IMR-90 (cell line): ENCODE measurements at regions not wholly inside any gene's neighbourhood (a gene's known extent, or its start where the extent isn't known, plus 50 kb on each side); places are given as distances from the start of the nearest gene placed in this dataset.

Experiments
- ATAC-seq: fragments of 200-7000 bp; cut with Tn5 transposase; 2 replicates; pipeline ENCODE4 v1.9.1; 2020; ENCODE audit warnings: low read depth, mild to moderate bottlenecking, moderate library complexity
- BruUV-seq: library from RNA; stranded (reverse); fragments of 400-500 nt; replicated peaks from 2 replicates; lab custom pipeline; 2021; lab: Mats Ljungman, UMichigan
- CTCF ChIA-PET: fragments of 300-600 bp; formaldehyde crosslinking; extraction: SDS; loops from one replicate; lab custom pipeline; 2021; ENCODE audit warnings: antibody characterized with exemption; lab: Yijun Ruan, JAX
- POLR2A ChIA-PET: fragments of 300-600 bp; sonication (Branson Sonifier 250); formaldehyde crosslinking; loops from one replicate; lab custom pipeline; 2022; ENCODE audit warnings: antibody characterized with exemption; ENCODE audit not compliant: unreplicated experiment; lab: Charles Lee
- DNase-seq: peaks from one replicate; pipeline ENCODE4 v3.0.0; 2013
- H2AFZ ChIP-seq: replicated peaks from 2 replicates; pipeline ENCODE3; 2013; ENCODE audit warnings: low read length, mild to moderate bottlenecking; ENCODE audit not compliant: poor library complexity
- H2AK5ac ChIP-seq: 2 replicates; pipeline ENCODE4 v1.6.1; 2013; ENCODE audit warnings: low read depth, low read length, inconsistent platforms
- H2AK9ac ChIP-seq: replicated peaks from 2 replicates; pipeline ENCODE3; 2013; ENCODE audit warnings: mild to moderate bottlenecking, low read depth, low read length, moderate library complexity; ENCODE audit not compliant: poor library complexity
- H2BK120ac ChIP-seq: 2 replicates; pipeline ENCODE4 v1.6.1; 2013; ENCODE audit warnings: low read depth, low read length, inconsistent platforms
- H2BK15ac ChIP-seq: 3 replicates; pipeline ENCODE4 v1.6.1; 2013; ENCODE audit warnings: low read depth, low read length, inconsistent platforms
- H2BK20ac ChIP-seq: 2 replicates; pipeline ENCODE4 v1.6.1; 2013; ENCODE audit warnings: low read depth, mild to moderate bottlenecking, inconsistent platforms, low read length, moderate library complexity
- H2BK5ac ChIP-seq: 2 replicates; pipeline ENCODE4 v1.6.1; 2013; ENCODE audit warnings: mild to moderate bottlenecking, low read depth, low read length, inconsistent platforms; ENCODE audit not compliant: poor library complexity, severe bottlenecking
- H3K14ac ChIP-seq: replicated peaks from 2 replicates; pipeline ENCODE4 v1.6.1; 2013; ENCODE audit warnings: low read depth, low read length, inconsistent platforms
- H3K18ac ChIP-seq: 2 replicates; pipeline ENCODE4 v1.6.1; 2013; ENCODE audit warnings: low read depth, low read length, control low read depth
- H3K23ac ChIP-seq: 2 replicates; pipeline ENCODE4 v1.6.1; 2013; ENCODE audit warnings: low read depth, low read length, inconsistent platforms
- H3K27ac ChIP-seq: 2 replicates; pipeline ENCODE4 v1.5.1; 2013; ENCODE audit warnings: mild to moderate bottlenecking, control low read depth, low read length; ENCODE audit not compliant: insufficient read depth
- H3K27me3 ChIP-seq: 2 replicates; pipeline ENCODE4 v1.6.1; 2013; ENCODE audit warnings: low read length; ENCODE audit not compliant: control insufficient read depth, insufficient read depth
- H3K36me3 ChIP-seq: 2 replicates; pipeline ENCODE4 v1.6.1; 2013; ENCODE audit warnings: low read length, mixed read lengths; ENCODE audit not compliant: control insufficient read depth, insufficient read depth
- H3K4ac ChIP-seq: 2 replicates; pipeline ENCODE4 v1.6.1; 2013; ENCODE audit warnings: low read depth, low read length, inconsistent platforms
- H3K4me1 ChIP-seq: 2 replicates; pipeline ENCODE4 v1.6.1; 2013; ENCODE audit warnings: low read length, mixed read lengths; ENCODE audit not compliant: control insufficient read depth, insufficient read depth
- H3K4me2 ChIP-seq: 2 replicates; pipeline ENCODE4 v1.6.1; 2013; ENCODE audit warnings: low read depth, mild to moderate bottlenecking, control low read depth, low read length, moderate library complexity
- H3K4me3 ChIP-seq: 2 replicates; pipeline ENCODE4 v1.5.1; 2013; ENCODE audit warnings: low read depth, mild to moderate bottlenecking, control low read depth, low read length, moderate library complexity; ENCODE audit not compliant: insufficient read depth
- H3K56ac ChIP-seq: 2 replicates; pipeline ENCODE4 v1.6.1; 2013; ENCODE audit warnings: low read length, inconsistent platforms; ENCODE audit not compliant: insufficient read depth; ENCODE audit errors: extremely low read depth
- H3K79me1 ChIP-seq, 2 experiments: 2 replicates each; pipeline ENCODE4 v1.6.1; 2013; ENCODE audit warnings: low read length in 2 of 2, inconsistent platforms in 1 of 2, low read depth in 1 of 2
- H3K9ac ChIP-seq: 2 replicates; pipeline ENCODE4 v1.6.1; 2013; ENCODE audit warnings: low read depth, low read length, control low read depth
- H3K9me1 ChIP-seq: 2 replicates; pipeline ENCODE4 v1.6.1; 2013; ENCODE audit warnings: low read length, inconsistent platforms; ENCODE audit not compliant: insufficient read depth
- H3K9me3 ChIP-seq: 2 replicates; pipeline ENCODE4 v1.6.1; 2013; ENCODE audit warnings: low read length; ENCODE audit not compliant: control insufficient read depth, insufficient read depth
- H4K20me1 ChIP-seq: 2 replicates; pipeline ENCODE4 v1.6.1; 2013; ENCODE audit warnings: low read length, inconsistent platforms; ENCODE audit not compliant: insufficient read depth
- H4K5ac ChIP-seq: 2 replicates; pipeline ENCODE4 v1.6.1; 2013; ENCODE audit warnings: mild to moderate bottlenecking, low read depth, low read length, control low read depth
- H4K8ac ChIP-seq, 2 experiments: 2 replicates each; pipeline ENCODE4 v1.6.1; 2013; ENCODE audit warnings: low read depth in 2 of 2, low read length in 2 of 2, control low read depth in 1 of 2, inconsistent platforms in 1 of 2
- H4K91ac ChIP-seq: 2 replicates; pipeline ENCODE4 v1.6.1; 2013; ENCODE audit warnings: low read depth, low read length, inconsistent platforms; ENCODE audit not compliant: insufficient read depth
- BHLHE40 ChIP-seq: fragments of 150-350 bp; IDR thresholded peaks from 2 replicates; pipeline ENCODE4 v1.6.1; 2016; ENCODE audit warnings: mild to moderate bottlenecking, low read depth, low read length
- CHD1 ChIP-seq: IDR thresholded peaks from 2 replicates; pipeline ENCODE4 v1.6.1; 2012; ENCODE audit warnings: low read depth, low read length, improper control_type of control experiment
- MAZ ChIP-seq: IDR thresholded peaks from 2 replicates; pipeline ENCODE4 v1.6.1; 2012; ENCODE audit warnings: low read depth, mild to moderate bottlenecking, low read length, improper control_type of control experiment, moderate library complexity, borderline replicate concordance
- RAD21 ChIP-seq: IDR thresholded peaks from 2 replicates; pipeline ENCODE4 v1.6.1; 2012; ENCODE audit warnings: low read length, improper control_type of control experiment
- RFX5 ChIP-seq: IDR thresholded peaks from 2 replicates; pipeline ENCODE4 v1.8.0; 2012; ENCODE audit warnings: low read depth, mild to moderate bottlenecking, low read length, moderate library complexity
- SMC3 ChIP-seq: fragments of 150-350 bp; IDR thresholded peaks from 2 replicates; pipeline ENCODE4 v1.6.1; 2016; ENCODE audit warnings: low read depth, mild to moderate bottlenecking, antibody characterized with exemption, low read length, moderate library complexity
- WGBS, 2 experiments: methylation state at CpG; one replicate each; pipeline versions ENCODE4 v1.1.5 to v1.1.7; 2013; ENCODE audit warnings: missing lambda C conversion rate in 2 of 2; ENCODE audit not compliant: insufficient read length in 1 of 2; ENCODE audit errors: extremely low coverage in 2 of 2; 5-methylcytosine and 5-hydroxymethylcytosine counted together
- dilution Hi-C: fragments of 300-500 bp; cut with HindIII; formaldehyde crosslinking; loops from one replicate; pipeline ENCODE4 v1.14.3; 2018; ENCODE audit warnings: low sequenced_read_pairs; ENCODE audit not compliant: unreplicated experiment
- in situ Hi-C: fragments of 300-500 bp; cut with MboI; formaldehyde crosslinking; loops from 3 replicates; pipeline ENCODE4 v1.14.3; 2019; ENCODE audit warnings: low sequenced_read_pairs, inconsistent platforms, mixed read lengths
- intact Hi-C: fragments of 100-400 bp; cut with micrococcal nuclease; formaldehyde crosslinking; loops from 2 replicates; pipeline ENCODE4 v1.10.0; 2022

- BruUV-seq: no TSS peak
- no peak overlapping the region for H3K4me2 ChIP-seq
- POLR2A ChIA-PET: no interaction called here
- H4K8ac ChIP-seq: no peak overlapping the region
- no CpG with 5 or more reads among the region's 3 CpGs for WGBS, 2 experiments
- ATAC-seq (no peak), DNase-seq (no peak)
- no peaks in the 10 kb centered on the region for H4K20me1 ChIP-seq
- no peak overlapping the region for H2BK15ac ChIP-seq
- H3K79me1 ChIP-seq: no peaks in the 10 kb centered on the region
- in situ Hi-C loops: no loop called here
- H4K5ac ChIP-seq: no peak overlapping the region
- no peak overlapping the region for H3K23ac ChIP-seq
- no peak overlapping the region for H2AK9ac ChIP-seq
- H3K36me3 ChIP-seq: no peaks in the 10 kb centered on the region
- no peak overlapping the region for H2BK20ac ChIP-seq
- H3K4me1 ChIP-seq: no peaks in the 10 kb centered on the region
- intact Hi-C loops: no loop called here
- dilution Hi-C loops: no loop called here
- no peak overlapping the region for H3K56ac ChIP-seq
- H3K9me1 ChIP-seq: no peaks in the 10 kb centered on the region
- H3K27me3 ChIP-seq: no peaks in the 10 kb centered on the region
- no peak overlapping the region for H4K91ac ChIP-seq
- peaks cover 4% of the 10 kb centered on the region; the same call in 1 of the 2 replicates for H3K9me3 ChIP-seq
- no peak overlapping the region for H2BK5ac ChIP-seq
- TF ChIP-seq BHLHE40 (no peak), MAZ (no peak), SMC3 (no peak), RAD21 (no peak), CHD1 (no peak), RFX5 (no peak)
- no peak overlapping the region for H2AK5ac ChIP-seq
- H2BK120ac ChIP-seq: no peak overlapping the region
- no peak overlapping the region for H3K27ac ChIP-seq
- no peak overlapping the region for H3K4ac ChIP-seq
- no peak overlapping the region for H3K18ac ChIP-seq
- H3K4me3 ChIP-seq: no peak overlapping the region
- H3K14ac ChIP-seq: no peak overlapping the region
- H2AFZ ChIP-seq: no peak overlapping the region
- CTCF ChIA-PET: no interaction called here
- no peak overlapping the region for H3K9ac ChIP-seq
Measured at GRCh38 chr11:114883472-114883871, 205.1 kb downstream of the NXPE2 start.
